EL (cell line): ENCODE measurements at regions not wholly inside any gene's neighbourhood (a gene's known extent, or its start where the extent isn't known, plus 50 kb on each side); places are given as distances from the start of the nearest gene placed in this dataset.
"Not testable (repeated sequence)": the region's sequence is repeated elsewhere in the genome, so short reads cannot be mapped to it uniquely, and the experiment has no call there.

Experiments used
- DNase-seq: peaks from one replicate; pipeline ENCODE4 v3.0.0-alpha.2; 2016

DNA sequence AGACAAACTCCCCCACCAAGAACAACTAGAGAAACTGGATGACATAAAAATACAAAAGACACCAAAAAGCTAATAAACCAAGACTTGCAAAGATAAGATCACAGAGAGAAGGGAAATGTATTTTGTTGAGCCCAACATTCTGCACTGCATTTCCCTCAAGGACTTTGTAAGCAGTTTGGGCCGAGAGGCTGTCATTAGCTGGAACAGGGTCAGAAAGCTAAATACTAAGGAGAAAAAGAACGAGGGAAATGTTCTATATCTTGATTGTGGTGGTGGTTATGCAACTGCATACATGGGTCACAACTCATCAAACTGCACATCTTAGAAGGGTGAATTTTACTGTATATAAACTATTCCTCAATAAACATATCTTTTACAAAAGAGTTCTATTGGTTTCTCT is 315.0 kb downstream of the IPMK start:
- peak; percentile 59 for DNase-seq

DNA sequence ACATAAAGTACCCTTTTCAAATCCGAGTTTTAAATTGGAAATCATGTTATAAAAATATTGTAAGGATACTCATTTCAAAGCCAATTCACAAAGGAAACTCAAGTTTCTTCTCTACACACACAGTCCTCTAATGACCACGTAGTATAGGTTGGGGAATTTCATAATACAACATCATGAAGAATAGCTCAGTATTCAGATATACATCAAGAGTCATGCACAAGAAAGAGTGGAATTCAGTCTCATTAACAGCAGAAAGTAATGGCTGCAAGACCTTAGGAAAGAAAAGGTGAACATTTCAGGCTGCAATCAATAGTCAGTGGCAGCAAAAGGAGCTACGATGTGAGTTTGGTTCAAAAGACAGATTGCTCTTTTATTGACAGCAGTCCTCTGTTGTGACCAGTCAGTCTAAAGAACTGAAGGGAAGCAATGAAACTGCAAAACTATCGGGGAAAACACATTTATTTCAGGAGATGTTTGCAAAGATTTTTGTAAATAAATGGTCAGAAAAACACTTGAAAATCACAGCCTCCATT is 317.2 kb downstream of the IPMK start:
- no peak for DNase-seq

GRCh38 chr10:57948796-57949195 is 318.9 kb downstream of the IPMK start:
- DNase-seq, result peak; percentile 75

- no peak for DNase-seq
Observed at GRCh38 chr10:57946833-57947232, 320.9 kb downstream of the IPMK start.

GRCh38 chr10:57943701-57944100 is 324.0 kb downstream of the IPMK start:
- DNase-seq, result no peak

- DNase-seq, result no peak
Observed at GRCh38 chr10:57925045-57925444, 342.6 kb downstream of the IPMK start.

DNA sequence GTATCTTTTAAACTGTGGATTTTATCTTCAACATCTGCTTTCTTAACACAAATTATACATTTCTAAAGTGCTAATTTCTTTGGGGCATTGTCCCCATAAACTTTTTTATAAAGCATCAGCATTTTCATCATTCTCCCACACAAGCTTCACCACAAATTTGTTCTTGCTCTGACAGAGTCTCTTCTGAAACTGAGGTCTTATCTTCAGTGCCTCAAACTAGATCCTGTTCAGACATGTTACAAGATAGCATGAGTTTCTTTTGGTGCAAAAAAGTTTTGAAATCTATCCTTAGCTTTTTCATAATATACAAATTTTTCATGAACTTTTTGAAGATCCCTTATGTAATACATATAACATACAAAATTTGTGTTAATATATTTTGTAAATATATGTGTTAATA is 346.6 kb downstream of the IPMK start:
- no peak for DNase-seq

DNA sequence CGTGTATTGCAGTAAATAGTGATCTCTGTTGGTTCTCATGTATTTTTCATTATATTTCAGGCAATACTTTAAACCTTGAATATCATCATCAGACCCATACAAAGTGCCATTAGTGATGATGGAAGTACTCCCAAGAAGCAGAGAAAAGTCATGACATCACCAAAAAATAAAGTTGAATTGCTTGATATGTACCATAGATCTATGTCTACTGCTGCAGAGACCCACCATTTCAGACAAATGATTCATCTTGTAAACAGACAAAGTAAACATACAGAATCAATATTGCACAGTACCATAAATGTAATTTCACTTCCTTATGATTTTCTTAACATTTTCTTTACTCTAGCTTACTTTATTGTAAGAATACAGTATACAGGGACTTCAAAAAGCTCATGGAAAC is 347.8 kb downstream of the IPMK start:
- DNase-seq, result no peak

GRCh38 chr10:57917019-57917418 is 350.7 kb downstream of the IPMK start:
- no peak for DNase-seq

DNA sequence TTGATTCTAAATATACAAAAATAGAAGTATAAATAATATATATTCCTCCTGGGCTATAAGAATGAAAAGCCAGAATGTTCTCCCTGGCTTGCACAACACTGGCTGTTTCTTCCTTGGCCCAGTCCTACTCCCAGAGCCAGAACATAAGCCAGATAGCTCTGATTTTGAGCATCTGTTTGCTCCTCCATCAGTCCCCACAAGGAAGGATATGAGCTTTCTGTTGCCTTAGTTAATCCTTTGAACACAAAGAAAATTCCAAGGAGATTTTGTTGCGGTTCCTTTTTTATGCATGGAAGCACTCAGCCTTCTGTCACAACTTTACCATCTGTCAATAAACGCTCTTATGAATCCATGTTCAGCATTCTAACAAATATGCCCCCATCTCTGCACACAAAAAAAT is 361.8 kb downstream of the IPMK start:
- DNase-seq, result no peak

GRCh38 chr10:57905010-57905409 is 362.7 kb downstream of the IPMK start:
- no peak for DNase-seq

DNA sequence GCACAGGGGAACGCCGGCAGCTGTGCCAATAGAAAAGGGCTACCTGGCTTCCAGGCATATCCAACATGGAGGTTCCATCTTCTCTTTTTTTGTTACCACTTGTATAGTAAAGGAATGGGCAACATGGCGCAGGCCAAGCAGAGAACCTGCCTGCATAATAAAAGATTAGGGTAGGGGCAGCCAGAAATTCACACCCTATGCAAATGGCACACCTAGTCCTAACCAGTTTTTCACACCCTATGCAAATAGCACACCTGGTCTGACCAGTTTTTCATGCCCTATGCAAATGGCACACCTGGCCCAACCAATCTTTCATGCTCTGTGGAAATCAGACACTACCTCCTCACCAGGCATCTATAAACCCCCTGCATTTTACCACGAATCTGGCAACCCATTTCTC is 369.5 kb downstream of the IPMK start:
- no peak for DNase-seq

DNA sequence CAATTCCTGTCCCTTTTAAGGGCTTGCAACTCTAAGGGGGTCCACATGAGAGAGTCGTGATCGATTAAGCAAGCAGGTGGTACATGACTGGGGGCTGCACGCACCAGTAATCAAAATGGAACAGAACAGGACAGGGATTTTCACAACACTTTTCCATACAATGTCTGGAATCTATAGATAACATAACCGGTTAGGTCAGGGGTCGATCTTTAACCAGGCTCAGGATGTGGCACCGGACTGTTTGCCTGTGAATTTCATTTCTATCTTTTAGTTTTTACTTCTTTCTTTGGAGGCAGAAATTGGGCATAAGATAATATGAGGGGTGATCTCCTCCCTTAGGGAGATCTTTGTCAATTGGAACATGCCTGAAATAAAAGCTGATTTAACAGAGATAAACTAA is 370.1 kb downstream of the IPMK start:
- DNase-seq, result no peak

- DNase-seq, result no peak
Observed at GRCh38 chr10:57894361-57894760, 373.3 kb downstream of the IPMK start.

DNA sequence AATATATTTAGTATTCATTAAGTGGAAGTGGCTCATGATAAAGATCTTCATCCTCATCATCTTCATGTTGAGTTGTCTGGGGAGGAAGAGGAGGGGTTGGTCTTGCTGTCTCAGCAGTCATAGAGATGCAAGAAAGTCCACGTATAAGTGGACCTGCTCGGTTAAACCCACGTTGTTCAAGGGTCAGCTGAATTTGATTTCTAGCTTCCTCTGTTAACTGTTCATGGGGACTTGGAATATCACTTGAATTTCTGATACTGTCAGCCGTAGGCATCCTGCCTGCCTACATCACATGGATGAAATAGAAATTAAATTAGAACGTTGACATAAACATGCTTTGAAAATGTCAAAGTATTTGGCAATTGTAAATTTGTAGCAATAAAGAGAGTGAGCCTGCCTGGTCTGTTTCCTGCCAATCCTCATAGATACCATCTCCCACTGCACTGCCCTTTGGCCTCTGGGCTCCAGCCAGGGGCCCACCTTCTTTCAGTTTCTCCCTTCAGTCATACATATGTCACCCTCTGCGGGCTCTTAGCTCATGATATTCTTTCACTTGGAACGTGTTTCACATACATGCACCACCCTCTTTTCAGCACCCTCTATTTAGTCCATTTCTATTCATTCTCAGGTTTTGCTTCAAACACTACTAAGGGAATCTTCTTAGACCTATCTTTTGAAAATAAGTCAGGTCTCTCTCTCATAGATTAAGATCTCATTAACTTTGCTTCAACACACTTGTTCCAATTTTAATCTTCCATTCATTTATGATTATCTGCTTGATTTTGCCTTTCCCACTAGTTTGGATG is 376.3 kb downstream of the IPMK start:
- DNase-seq, result no peak

DNA sequence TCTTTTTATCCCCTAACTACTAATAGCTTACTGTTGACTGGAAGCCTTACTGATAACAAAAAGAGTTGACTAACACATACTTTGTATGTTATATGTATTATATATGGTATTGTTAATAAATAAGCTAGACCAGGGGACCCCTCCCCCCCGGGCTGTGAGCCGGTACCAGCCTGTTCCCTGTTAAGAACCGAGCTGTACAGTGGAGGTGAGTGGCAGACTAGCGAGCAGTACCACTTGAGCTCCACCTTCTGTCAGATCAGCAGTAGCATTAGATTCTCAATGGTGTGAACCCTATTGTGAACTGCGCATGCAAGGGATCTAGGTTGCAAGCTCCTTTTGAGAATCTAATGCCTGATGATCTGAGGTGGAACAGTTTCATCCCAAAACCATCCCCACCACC is 377.0 kb downstream of the IPMK start:
- DNase-seq, result no peak

DNA sequence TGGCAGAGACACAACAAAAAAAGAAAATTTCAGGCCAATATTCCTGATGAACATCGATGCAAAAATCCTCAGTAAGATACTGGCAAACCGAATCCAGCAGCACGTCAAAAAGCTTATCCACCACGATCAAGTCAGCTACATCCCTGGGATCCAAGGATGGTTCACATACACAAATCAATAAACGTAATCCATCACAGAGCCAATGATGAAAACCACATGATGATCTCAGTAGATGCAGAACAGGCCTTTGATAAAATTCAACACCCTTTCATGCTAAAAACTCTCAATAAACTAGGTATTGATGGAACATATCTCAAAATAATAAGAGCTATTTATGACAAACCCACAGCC is 382.1 kb downstream of the IPMK start:
- DNase-seq, result not testable (repeated sequence)

GRCh38 chr10:57884965-57885617 is 382.6 kb downstream of the IPMK start:
- no peak for DNase-seq

- DNase-seq, result no peak
Observed at GRCh38 chr10:57884407-57884806, 383.3 kb downstream of the IPMK start.

DNA sequence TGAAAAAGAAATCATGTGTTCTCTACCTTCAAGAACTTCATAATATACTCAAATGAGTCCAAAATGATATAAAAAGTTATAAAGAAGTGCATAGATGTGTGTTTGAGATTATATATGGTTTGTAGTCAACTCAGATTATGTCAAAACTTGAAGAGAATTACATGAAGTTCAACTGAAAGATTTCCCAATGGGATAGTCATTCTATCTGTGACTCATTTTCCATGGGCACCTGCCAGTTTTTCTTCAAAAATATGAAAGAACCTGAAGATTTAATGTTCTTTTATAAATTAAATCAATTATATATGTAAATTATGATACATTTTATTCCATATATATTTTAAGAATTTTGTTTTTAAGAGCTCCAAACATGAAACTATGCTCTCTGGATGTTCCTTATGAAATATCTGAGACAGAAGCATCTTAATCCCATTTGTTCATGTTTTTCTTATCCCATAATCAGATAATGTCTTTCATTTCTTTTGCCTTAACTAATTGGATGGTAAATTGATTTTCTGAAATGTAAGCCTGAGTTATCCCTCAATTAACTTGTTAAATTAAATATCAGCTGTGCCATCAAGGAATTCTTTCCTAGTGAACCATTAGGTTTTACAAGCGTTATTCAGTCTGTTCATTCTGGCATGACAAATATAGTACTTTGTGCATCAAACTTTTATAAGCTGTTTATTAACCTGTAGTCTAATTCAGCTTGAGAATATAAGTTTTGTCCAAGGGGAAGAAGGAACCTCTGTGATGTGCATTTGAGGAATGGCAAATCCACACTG is 387.1 kb downstream of the IPMK start:
- DNase-seq, result peak; percentile 6

GRCh38 chr10:57874810-57875209 is 392.9 kb downstream of the IPMK start:
- no peak for DNase-seq

- no peak for DNase-seq
Observed at GRCh38 chr10:57867241-57867640, 400.5 kb downstream of the IPMK start.

GRCh38 chr10:57864765-57865680 is 402.7 kb downstream of the IPMK start:
- DNase-seq, result no peak
